HG03045 (cell line): ENCODE measurements at regions not wholly inside any gene's neighbourhood (a gene's known extent, or its start where the extent isn't known, plus 50 kb on each side); places are given as distances from the start of the nearest gene placed in this dataset.

Experiments used
- ATAC-seq: cut with Tn5 transposase; IDR thresholded peaks from one replicate; pipeline ENCODE4 v1.9.1; 2021; ENCODE audit warnings: mild to moderate bottlenecking, moderate library complexity; ENCODE audit not compliant: unreplicated experiment

GRCh38 chr13:107185889-107186288 lies 618.0 kb upstream of the ARGLU1 start:
- ATAC-seq = no peak

GRCh38 chr13:107170270-107170931 lies 602.5 kb upstream of the ARGLU1 start:
- ATAC-seq = no peak

DNA sequence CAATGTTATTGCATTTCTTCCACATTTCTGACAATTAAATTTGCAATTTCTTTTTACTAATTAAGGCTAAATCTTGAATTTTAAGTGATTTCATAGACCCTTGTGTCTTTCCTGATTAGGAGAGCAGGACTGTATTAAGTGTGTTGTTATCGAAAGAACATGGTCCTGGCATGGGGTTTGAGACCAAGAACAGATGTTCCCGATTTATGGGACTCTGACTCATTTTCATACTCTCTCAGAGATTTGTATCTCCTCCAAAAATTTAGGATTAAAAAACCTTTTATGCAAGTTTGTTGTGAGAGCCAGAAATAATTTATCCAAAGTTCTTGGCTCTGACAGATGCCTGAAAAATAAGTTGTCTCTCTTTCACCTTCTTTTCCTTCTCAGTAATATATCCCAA lies 589.3 kb upstream of the ARGLU1 start:
- ATAC-seq = no peak

- no peak for ATAC-seq
These were observed 576.5 kb upstream of the ARGLU1 start for GRCh38 chr13:107144432-107144831.

DNA sequence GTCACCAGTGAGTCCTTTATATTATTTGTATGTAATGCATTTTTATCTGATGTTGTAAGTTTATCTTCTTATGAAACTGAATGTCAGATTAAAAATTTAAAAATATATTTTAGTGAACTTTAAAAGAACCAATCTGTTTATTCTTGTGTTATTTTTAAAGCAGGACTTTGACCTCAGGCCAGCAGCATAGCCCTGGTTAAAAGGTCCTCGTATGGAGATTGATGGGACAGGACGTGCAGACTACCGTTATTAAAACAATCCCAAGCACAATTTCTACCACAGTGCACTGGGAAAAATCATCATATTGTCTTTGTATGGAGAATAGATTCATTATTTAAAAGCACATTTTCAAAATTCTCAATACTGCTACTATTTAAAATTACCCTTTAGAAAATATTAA lies 573.8 kb upstream of the ARGLU1 start:
- ATAC-seq = no peak

GRCh38 chr13:107139006-107139405 lies 571.1 kb upstream of the ARGLU1 start:
- no peak for ATAC-seq

GRCh38 chr13:107138486-107138885 lies 570.5 kb upstream of the ARGLU1 start:
- no peak for ATAC-seq

DNA sequence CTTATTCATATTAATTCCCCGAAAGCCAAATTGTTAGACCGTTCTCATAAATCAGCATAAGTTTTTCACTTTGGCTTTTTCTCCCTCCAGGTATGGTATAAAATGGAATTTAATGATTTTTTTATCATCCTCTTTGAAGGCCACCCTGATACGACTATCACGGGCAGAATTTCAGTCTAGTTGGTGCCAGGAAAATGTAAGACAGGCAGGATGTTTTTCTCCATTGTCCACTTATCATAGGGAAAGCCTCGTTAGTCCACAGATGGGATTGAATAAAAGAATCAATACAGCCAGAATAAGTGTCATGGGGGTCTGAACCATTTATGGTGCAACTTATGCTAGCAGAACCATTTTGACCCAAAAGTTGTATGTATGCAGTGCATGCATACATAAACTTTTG lies 566.0 kb upstream of the ARGLU1 start:
- no peak for ATAC-seq

DNA sequence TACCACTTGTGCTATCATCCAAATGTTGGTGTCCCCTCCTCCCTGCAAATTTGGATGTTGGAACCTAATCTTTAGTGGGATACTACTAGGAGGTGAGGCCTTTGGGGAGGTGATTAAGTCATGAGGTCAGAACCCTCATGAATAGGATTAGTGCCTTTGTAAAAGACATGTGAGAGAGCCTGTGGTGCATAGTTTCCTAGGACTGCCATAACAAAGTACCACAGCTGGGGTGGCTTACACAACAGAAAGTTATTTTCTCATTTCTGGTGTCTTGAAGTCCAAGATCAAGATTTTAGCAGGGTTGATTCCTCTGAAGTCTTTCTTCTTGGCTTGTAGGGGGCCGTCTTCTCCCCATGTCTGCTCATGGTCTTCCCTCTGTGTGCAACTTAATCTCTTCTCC lies 562.6 kb upstream of the ARGLU1 start:
- ATAC-seq = no peak

DNA sequence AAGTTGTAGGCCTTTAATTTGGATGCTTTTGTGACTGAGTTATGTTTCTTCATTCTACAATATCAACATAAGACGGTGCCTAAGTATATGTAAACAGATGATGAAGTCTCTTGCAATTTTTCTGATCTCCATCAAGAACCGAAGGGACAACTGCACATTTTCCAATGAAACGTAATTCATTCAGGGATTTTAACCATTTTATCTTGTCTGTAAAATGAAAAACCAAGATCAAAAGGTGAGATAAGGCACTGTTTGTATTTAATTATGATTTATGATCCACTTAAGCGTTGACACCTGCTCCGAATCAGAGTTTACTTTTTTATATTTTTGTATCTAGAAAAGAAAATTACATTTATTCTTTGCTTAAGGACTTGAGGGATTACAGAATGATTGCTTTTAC lies 556.8 kb upstream of the ARGLU1 start:
- ATAC-seq = no peak

DNA sequence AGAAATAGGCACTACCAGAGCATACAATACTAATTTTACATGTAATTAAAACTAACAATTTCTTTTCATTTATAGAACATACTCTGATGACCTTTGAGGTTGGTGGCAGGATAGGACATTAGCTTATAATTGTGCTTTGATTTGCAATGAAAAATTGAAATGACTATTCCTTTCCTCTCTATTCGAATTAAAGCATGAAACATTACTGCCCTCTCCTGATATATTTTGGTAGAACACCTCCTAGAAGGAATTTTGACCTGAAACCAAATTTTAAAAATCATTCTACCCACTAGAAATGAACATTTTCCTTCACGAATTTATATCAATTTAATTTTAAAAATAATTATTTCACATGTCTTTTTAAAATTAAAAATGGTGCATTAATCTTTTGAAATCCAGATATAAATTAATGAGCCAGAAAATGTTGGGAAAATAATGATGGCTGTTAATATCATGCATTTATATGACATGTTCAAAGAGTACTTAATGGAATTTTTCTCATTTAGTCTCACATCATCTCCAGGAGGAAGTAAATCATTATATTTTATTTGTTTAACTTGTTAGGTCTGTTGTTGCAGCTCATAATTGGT lies 556.3 kb upstream of the ARGLU1 start:
- no peak for ATAC-seq

GRCh38 chr13:107121793-107122192 lies 553.9 kb upstream of the ARGLU1 start:
- no peak for ATAC-seq

DNA sequence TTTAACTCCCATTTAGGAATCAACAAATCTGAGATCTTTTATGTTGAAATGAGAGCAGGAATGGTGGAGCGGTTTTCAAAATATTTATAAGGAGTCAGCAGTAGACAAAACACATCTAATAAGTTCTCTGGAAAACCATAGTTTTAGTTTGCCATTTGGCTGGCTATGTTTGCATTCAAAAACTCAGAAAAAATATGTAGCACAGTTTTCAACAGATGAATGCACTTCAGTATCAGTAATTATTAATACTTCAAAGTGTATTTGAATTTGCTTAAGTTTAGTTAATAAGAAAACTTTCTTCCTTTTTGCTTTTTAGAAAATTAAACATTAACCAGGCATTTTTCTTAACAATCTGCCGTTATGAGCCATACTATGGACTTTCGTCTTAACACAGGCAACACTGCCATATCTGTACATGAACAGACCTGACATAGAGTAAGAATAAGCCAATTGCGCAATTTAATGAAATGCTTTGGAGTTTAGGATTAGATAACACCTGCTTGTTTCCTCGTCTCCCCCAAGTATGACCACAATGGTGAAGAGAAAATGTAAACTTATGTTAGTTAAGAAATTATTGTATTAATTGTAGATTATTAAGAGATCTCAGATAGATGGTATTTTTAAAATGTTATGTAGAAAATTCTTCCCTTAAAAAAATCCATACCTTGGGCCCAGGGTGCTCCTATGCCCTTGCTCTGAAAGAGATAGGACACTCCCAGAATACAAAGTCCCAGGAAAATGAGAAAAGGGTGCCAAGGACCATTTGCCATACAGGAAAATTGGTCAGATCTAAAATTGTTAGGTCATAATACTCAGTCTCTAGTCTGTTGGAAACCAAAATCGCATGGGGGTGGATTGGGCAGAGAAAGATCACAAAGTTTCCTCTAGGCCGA lies 552.3 kb upstream of the ARGLU1 start:
- ATAC-seq = no peak

DNA sequence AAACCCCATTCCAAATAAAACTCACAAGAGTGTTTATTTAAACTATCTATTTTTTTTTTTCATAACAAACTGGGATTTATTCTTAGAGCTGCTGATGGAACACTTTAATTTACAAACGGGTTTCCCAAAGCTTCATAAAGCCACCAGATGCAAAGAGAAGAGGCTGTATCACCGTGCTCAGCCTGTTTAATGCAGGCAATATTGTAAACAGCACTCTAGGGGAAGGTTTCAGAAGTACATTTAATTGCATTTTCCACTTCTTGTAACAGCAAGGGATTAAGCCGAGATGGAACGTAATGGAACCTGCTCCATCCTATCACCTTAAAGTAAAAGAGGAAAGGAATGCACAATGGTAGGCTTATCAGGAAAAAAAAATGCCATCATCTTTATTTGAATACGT lies 550.6 kb upstream of the ARGLU1 start:
- ATAC-seq = no peak

DNA sequence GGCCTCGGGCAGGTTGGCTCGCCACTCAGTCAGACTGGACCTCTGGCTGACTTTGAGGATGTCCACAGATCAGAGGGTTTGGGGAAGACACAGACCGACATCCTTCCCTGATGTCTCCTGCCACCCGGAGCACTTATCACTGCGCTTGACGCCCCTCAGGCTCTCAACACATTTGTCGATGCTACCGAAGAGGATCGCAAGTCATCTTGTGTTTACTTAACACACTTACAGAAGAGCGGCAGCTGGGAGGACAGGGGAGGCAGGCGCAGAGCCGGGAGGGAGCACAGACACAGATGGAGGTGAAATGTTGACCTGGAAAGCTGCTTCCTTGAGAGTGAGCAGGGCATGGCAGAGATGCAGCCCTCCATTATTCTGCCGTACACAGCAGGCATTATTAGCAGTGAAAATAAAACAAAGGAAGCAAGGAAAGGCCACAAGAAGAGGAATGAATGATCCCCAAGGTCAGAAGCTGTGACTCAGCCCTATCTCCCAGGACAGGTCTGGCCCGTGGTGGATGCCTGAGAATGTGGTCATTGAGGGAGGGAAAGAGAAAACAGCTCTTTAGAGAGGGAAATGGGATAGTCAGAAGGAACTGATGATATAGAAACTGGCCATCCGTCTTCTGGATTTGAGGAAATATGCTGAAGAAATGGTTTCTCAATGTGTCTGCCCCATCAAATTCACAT lies 549.5 kb upstream of the ARGLU1 start:
- ATAC-seq = no peak

DNA sequence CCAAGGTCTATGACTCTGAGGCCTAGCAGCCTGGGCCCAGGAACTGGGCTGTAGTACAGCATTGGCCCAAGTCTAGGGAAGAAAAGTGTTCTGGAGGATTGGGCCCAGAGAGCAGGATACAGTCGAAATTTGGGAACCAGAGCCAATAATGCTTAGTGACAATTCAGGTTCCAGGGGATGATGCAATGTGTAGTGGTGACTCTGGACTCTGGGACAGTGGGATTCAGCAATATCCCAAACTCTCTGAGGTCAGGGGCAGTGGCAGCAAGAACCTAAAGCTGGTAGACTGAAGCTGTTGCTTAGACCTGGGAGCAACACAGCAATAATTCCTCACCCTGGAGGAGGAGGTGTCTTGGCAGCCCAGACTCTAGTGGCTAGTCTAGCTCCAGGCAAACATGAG lies 545.5 kb upstream of the ARGLU1 start:
- no peak for ATAC-seq

GRCh38 chr13:107111248-107111647 lies 543.3 kb upstream of the ARGLU1 start:
- ATAC-seq = no peak

DNA sequence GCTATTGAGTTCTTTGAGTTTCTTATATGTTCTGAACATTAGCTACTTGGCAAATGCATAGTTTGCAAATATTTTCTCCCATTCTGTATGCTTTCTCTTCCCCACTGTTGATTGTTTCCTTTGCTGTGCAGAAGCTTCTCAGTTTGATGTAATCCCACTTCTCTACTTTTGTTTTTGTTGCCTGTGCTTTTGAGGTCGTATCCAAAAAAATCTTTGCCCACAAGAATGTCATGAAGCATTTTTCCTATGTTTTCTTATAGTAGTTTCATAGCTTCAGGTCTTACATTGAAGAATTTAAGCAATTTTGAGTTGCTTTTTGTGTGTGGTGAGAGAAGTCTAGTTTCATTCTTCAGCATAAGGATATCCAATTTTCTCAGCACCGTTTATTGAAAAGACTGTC lies 536.7 kb upstream of the ARGLU1 start:
- ATAC-seq = no peak

- no peak for ATAC-seq
These were observed 534.7 kb upstream of the ARGLU1 start for GRCh38 chr13:107102676-107103075.

DNA sequence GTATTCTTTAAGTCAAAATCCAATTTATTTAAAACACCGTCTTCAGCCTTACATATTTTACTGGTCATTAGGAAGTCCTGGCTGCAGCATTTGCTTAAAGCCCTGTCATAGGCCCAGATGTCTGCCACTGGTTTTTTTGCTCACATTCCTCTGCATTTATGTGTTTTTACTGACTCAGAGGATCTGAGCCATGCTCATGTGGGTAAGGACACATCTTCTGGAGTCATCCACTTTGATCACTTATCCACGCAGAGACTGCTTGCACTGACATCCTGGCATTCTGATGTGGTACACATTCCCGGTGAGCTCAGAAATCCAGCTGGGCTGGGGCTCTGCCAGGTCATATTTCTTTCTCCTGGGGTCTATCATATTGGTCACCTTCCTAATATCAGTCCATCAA lies 531.7 kb upstream of the ARGLU1 start:
- ATAC-seq = no peak

DNA sequence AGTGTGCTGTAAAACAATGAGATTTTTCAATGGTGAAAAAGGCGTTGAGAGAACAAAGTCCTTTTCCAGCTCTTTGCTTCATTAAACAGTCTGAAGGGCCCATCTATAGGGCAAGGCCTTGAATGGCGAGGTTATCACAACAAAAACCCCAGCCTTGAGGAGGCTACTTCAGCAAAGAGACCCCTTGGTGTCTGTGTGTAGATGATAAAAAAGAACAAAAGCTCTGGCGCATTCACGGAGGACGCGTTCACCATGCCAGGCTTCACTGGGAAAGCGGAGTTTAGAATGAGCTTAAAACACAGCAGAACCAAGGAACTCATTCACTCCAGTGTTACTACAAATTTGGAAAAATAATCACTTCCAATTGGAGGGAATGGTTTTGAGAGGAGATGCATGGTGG lies 530.0 kb upstream of the ARGLU1 start:
- ATAC-seq = no peak

DNA sequence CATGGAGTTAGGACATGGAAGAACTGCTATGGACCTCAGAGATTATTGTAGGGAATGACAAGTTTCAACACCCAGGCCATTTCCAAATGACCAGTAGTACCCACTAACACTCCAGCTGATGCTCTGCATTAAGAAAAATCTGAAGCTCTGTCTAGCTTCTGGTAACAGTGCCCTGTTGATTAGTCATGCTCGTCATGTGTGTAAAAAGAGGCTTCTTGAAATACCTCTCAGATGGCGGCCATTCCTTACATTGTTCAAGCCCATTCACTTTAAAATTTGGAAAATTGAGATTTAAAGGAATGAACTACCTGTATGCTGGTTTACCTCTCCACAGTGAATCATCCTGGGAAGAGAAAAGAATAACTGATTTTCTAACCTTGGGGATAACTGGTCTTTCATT lies 527.9 kb upstream of the ARGLU1 start:
- no peak for ATAC-seq
